ENCODE measurements at regions not wholly inside any gene's neighbourhood (a gene's known extent, or its start where the extent isn't known, plus 50 kb on each side); places are given as distances from the start of the nearest gene placed in this dataset.

DNA sequence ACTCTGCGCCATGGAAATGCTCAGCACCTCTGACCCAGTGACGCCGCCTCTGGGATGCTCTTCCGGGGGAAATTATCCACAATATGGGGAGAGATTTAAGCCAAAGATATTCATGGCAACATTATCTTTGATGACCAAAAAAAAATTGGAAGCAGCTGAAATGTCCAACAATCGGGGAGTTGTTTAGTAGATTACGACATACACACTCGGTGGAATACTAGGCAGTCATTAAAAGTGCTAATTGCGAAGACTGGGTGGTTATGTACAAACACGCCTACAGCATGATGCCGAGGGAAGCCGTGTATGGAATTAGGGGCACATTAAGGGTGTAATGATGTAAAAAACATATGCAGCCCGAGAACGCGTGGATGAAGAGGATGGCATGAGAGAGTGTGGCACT, 75.2 kb downstream of the UNCX start:
- Mint-ChIP-seq H3K27me3 (peaks cover 34% of the 10 kb centered on the region), H3K4me1 (ENCODE audit: low read depth) (no peaks in the 10 kb centered on the region), H3K27ac (no peak overlapping the region), H3K4me3 (ENCODE audit: low read depth) (no peak overlapping the region), H3K9me3 (ENCODE audit: low read depth) (peaks cover 4% of the 10 kb centered on the region), H3K36me3 (ENCODE audit: insufficient read depth) (no peaks in the 10 kb centered on the region)
- TF ChIP-seq, protein P1, sequence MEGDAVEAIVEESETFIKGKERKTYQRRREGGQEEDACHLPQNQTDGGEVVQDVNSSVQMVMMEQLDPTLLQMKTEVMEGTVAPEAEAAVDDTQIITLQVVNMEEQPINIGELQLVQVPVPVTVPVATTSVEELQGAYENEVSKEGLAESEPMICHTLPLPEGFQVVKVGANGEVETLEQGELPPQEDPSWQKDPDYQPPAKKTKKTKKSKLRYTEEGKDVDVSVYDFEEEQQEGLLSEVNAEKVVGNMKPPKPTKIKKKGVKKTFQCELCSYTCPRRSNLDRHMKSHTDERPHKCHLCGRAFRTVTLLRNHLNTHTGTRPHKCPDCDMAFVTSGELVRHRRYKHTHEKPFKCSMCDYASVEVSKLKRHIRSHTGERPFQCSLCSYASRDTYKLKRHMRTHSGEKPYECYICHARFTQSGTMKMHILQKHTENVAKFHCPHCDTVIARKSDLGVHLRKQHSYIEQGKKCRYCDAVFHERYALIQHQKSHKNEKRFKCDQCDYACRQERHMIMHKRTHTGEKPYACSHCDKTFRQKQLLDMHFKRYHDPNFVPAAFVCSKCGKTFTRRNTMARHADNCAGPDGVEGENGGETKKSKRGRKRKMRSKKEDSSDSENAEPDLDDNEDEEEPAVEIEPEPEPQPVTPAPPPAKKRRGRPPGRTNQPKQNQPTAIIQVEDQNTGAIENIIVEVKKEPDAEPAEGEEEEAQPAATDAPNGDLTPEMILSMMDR (IDR thresholded peaks at IDR 0.05; ENCODE audit: unreplicated experiment): no peak
- DNase-seq (ENCODE audit: low spot score, unreplicated experiment): no peak

DNA sequence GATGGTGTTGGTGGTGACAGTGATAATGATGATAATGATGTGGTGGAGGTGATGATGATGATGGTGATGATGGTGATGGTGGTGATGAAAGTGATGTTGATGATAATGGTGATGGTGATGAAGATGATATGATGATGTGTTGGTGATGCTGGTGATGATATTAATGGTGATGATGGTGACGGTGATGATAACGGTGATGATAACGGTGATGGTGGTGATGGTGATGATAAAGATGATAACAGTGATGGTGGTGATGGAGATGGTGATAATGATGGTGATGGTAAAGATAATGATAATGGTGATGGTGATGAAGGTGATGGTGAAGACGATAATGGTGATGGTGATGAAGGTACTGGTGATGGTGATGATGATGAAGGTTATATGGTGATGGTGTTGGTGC, 76.6 kb downstream of the UNCX start:
- Mint-ChIP-seq H3K4me1 (ENCODE audit: low read depth) (no peaks in the 10 kb centered on the region), H3K36me3 (ENCODE audit: insufficient read depth) (no peaks in the 10 kb centered on the region), H3K9me3 (ENCODE audit: low read depth) (peaks cover 4% of the 10 kb centered on the region)

DNA sequence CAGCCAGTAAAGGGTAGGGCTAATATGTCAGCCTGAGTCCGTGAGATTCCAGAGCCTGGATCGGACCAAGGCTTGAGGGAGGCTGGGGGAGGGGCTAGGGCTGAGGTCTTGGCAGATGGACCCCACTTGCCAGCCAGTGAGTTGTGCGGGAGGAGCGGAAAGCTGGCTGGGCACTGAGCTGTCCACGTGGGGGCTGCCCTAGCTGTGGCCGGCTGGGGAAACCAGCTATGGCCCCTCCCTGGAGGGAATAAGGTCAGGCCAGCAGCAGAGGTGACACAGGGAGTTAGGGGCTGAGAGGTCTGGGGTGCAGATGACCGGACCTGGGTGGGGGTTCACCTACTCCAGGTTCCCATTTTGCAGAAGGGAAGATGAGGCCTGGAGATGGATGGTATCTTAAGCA, 77.3 kb downstream of the UNCX start:
- Mint-ChIP-seq H3K4me1 (ENCODE audit: low read depth) (no peaks in the 10 kb centered on the region), H3K36me3 (ENCODE audit: insufficient read depth) (no peaks in the 10 kb centered on the region), H3K9me3 (ENCODE audit: low read depth) (peaks cover 4% of the 10 kb centered on the region), H3K27me3 (peaks cover 23% of the 10 kb centered on the region), H3K27ac (no peak overlapping the region), H3K4me3 (ENCODE audit: low read depth) (no peak overlapping the region)
- DNase-seq (ENCODE audit: low spot score, unreplicated experiment): no peak
- TF ChIP-seq, protein P1 (IDR thresholded peaks at IDR 0.05; ENCODE audit: unreplicated experiment): no peak

More for the DNA sequence above, 76.6 kb downstream of the UNCX start:
- DNase-seq (ENCODE audit: low spot score, unreplicated experiment): no peak
- no peak overlapping the region for H3K27ac Mint-ChIP-seq
- no peak overlapping the region for H3K4me3 Mint-ChIP-seq (ENCODE audit: low read depth)
- H3K27me3 Mint-ChIP-seq: peaks cover 29% of the 10 kb centered on the region
- TF ChIP-seq, protein P1 (IDR thresholded peaks at IDR 0.05; ENCODE audit: unreplicated experiment): no peak

DNA sequence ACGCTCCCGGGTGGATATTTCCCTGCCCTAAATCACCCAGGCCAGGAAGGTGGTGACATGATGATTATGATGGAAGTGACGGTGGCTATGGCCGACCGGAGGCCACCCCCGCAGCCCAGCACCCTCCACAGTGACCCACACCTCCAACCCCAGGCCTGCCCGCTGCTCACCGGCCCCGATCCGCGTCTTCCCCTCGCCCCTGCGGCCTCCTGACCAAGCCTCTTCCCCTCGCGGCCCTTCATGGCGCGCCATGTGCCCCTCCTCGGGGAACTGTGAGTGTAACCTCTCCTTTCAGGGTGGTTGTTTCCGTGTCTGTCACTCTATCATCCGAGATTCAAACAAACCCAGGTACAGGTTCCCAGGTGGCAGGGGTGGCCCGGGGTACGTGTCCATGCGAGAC, 78.3 kb downstream of the UNCX start:
- Mint-ChIP-seq H3K27ac (no peak overlapping the region), H3K9me3 (ENCODE audit: low read depth) (peaks cover 4% of the 10 kb centered on the region), H3K4me3 (ENCODE audit: low read depth) (no peak overlapping the region), H3K4me1 (ENCODE audit: low read depth) (no peaks in the 10 kb centered on the region), H3K36me3 (ENCODE audit: insufficient read depth) (no peaks in the 10 kb centered on the region), H3K27me3 (peaks cover 18% of the 10 kb centered on the region)
- DNase-seq (ENCODE audit: low spot score, unreplicated experiment): no peak
- TF ChIP-seq, protein P1 (IDR thresholded peaks at IDR 0.05; ENCODE audit: unreplicated experiment): no peak

DNA sequence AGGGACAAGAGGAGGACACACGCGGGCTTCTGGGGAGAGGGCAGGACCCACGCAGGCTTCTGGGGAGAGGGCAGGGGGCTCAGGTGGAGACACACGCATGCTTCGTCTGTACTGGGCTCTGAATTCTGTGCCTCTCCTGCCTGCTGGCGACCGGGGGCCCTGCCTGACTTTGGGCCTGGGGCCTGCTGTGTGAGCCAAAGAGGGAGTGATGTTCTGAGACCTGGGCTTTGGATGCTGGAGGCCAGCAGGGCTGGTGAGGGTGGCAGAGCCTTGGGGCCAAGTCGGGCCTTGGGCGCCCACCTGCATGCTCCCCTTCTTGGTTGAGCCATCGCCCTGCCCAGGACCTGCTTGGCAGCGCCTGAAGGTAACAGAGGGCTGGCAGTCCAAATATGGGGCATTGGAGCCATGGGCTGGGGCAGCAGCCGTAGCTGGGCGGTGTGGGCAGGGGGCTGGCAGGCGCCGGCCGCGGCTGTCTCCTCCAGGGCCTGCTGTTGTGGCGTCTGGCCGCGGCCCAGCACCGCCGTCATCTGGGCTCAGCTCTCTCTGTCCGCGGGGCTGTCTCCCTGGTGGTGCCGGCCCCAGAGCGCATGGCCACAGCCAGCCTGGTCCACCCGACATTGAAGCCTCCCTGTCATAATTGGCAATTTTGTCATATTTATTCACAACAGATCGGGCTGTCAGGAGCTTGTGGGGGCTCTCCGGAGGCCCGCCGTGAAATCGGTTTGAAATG, 78.9 kb downstream of the UNCX start:
- Mint-ChIP-seq H3K4me3 (ENCODE audit: low read depth) (no peak overlapping the region), H3K27me3 (peaks cover 17% of the 10 kb centered on the region), H3K27ac (no peak overlapping the region), H3K4me1 (ENCODE audit: low read depth) (no peaks in the 10 kb centered on the region), H3K9me3 (ENCODE audit: low read depth) (peaks cover 4% of the 10 kb centered on the region), H3K36me3 (ENCODE audit: insufficient read depth) (no peaks in the 10 kb centered on the region)
- TF ChIP-seq, protein P1 (IDR thresholded peaks at IDR 0.05; ENCODE audit: unreplicated experiment): no peak
- DNase-seq (ENCODE audit: low spot score, unreplicated experiment): no peak
